Upper lobe of left lung (tissue), 6 donors: ENCODE measurements at regions not wholly inside any gene's neighbourhood (a gene's known extent, or its start where the extent isn't known, plus 50 kb on each side); places are given as distances from the start of the nearest gene placed in this dataset.
A peak's percentile ranks its signal among the peaks of the same experiment; 100 is the strongest.

Experiments
- ATAC-seq, 2 donors: fragments of 200-7000 bp; cut with Tn5 transposase; one replicate each; pipeline ENCODE4 v1.9.1; 2022; ENCODE audit warnings: mild to moderate bottlenecking in 2 of 2, moderate library complexity in 2 of 2; ENCODE audit not compliant: low FRiP score in 2 of 2
- DNase-seq, 2 donors: peaks; one replicate each; pipeline ENCODE4 v3.0.0-alpha.2; 2019 to 2020
- H3K27ac ChIP-seq, 4 donors: fragments of 200-600 bp; sonication (generic); one replicate each; pipeline ENCODE4 v1.5.1; 2016 to 2019
- H3K27me3 ChIP-seq, 4 donors: fragments of 200-600 bp; sonication (generic); one replicate each; pipeline ENCODE4 v1.5.1; 2017 to 2019
- H3K36me3 ChIP-seq, 4 donors: fragments of 200-600 bp; sonication (generic); one replicate each; pipeline ENCODE4 v1.5.1; 2016 to 2019
- H3K4me1 ChIP-seq, 4 donors: fragments of 200-600 bp; sonication (generic); one replicate each; pipeline ENCODE4 v1.5.1; 2018 to 2019
- H3K4me3 ChIP-seq, 4 donors: fragments of 200-600 bp; sonication (generic); one replicate each; pipeline ENCODE4 v1.5.1; 2017 to 2019; ENCODE audit warnings: mild to moderate bottlenecking in 2 of 4, moderate library complexity in 1 of 4
- H3K9me3 ChIP-seq, 4 donors: fragments of 200-600 bp; sonication (generic); one replicate each; pipeline ENCODE4 v1.5.1; 2018 to 2019
- CTCF ChIP-seq, 6 experiments: fragments of 450-650 bp in 4 of 6; fragments of 200-600 bp in 2 of 6; sonication (generic) in 2 of 6; IDR thresholded peaks; one replicate each; pipeline ENCODE4 v1.5.1; 2016 to 2019; ENCODE audit warnings: antibody characterized with exemption in 6 of 6
- EP300 ChIP-seq, 4 donors: sonication (generic); formaldehyde crosslinking; IDR thresholded peaks; one replicate each; pipeline ENCODE4 v1.5.1; 2017; ENCODE audit warnings: antibody characterized with exemption in 4 of 4, control low read depth in 2 of 4
- POLR2A ChIP-seq, 4 donors: fragments of 450-650 bp; IDR thresholded peaks; one replicate each; pipeline ENCODE4 v1.5.1; 2016 to 2017; ENCODE audit warnings: antibody characterized with exemption in 4 of 4, mild to moderate bottlenecking in 2 of 4
- POLR2AphosphoS5 ChIP-seq, 2 donors: sonication (generic); formaldehyde crosslinking; IDR thresholded peaks; one replicate each; pipeline ENCODE4 v1.5.1; 2017; ENCODE audit warnings: antibody characterized with exemption in 2 of 2
- WGBS, 2 donors: methylation state at CpG; one replicate each; pipeline ENCODE4 v1.1.5; 2017 to 2018; 5-methylcytosine and 5-hydroxymethylcytosine counted together
- donor health status: DM: no; HTN: no; CAD: no; lungs with moderate emphysema.
- donor health status: DM: no; HTN: yes; CAD: no; lungs with severe emphysema.

- H3K27me3 ChIP-seq = no peaks in the 10 kb centered on the region
- H3K36me3 ChIP-seq = no peaks in the 10 kb centered on the region
- no peak for TF ChIP-seq CTCF (IDR thresholded peaks at IDR 0.05)
- no peak for TF ChIP-seq POLR2A (IDR thresholded peaks at IDR 0.05)
- TF ChIP-seq EP300 (IDR thresholded peaks at IDR 0.05) = no peak
- TF ChIP-seq POLR2AphosphoS5 (IDR thresholded peaks at IDR 0.05) = no peak
- H3K4me3 ChIP-seq = no peak overlapping the region
- ATAC-seq = no peak
- H3K9me3 ChIP-seq = no peaks in the 10 kb centered on the region
- no peak overlapping the region for H3K27ac ChIP-seq
- no peaks in the 10 kb centered on the region for H3K4me1 ChIP-seq
- WGBS, 2 donors = 47% methylated on average over 10 of the region's 10 CpGs
- DNase-seq = no peak
Observed at GRCh38 chr4:187283201-187283955, 559.7 kb upstream of the FAT1 start.

GRCh38 chr4:187286525-187286924 is 562.9 kb upstream of the FAT1 start:
- Histone ChIP-seq H3K4me1 (no peaks in the 10 kb centered on the region), H3K27ac (no peak overlapping the region), H3K36me3 (no peaks in the 10 kb centered on the region), H3K4me3 (no peak overlapping the region), H3K27me3 (no peaks in the 10 kb centered on the region), H3K9me3 (no peaks in the 10 kb centered on the region)
- ATAC-seq (no peak), DNase-seq (no peak)
- TF ChIP-seq CTCF (IDR thresholded peaks at IDR 0.05) = no peak
- TF ChIP-seq POLR2A (IDR thresholded peaks at IDR 0.05) = no peak
- no peak for TF ChIP-seq POLR2AphosphoS5 (IDR thresholded peaks at IDR 0.05)
- no peak for TF ChIP-seq EP300 (IDR thresholded peaks at IDR 0.05)
- 50 to 60% methylated on average over 6 of the region's 6 CpGs for WGBS, 2 donors

- Histone ChIP-seq H3K9me3 (no peaks in the 10 kb centered on the region), H3K27ac (no peak overlapping the region), H3K27me3 (no peaks in the 10 kb centered on the region), H3K4me3 (no peak overlapping the region), H3K4me1 (no peaks in the 10 kb centered on the region), H3K36me3 (no peaks in the 10 kb centered on the region)
- WGBS, 2 donors = 38 to 39% methylated on average over 2 of the region's 2 CpGs
- DNase-seq (no peak), ATAC-seq (no peak)
- TF ChIP-seq CTCF (IDR thresholded peaks at IDR 0.05) (no peak), POLR2A (IDR thresholded peaks at IDR 0.05) (no peak), EP300 (IDR thresholded peaks at IDR 0.05) (no peak), POLR2AphosphoS5 (IDR thresholded peaks at IDR 0.05) (no peak)
Observed at GRCh38 chr4:187289371-187289770, 565.7 kb upstream of the FAT1 start.

GRCh38 chr4:187294861-187295260 is 571.2 kb upstream of the FAT1 start:
- Histone ChIP-seq H3K27me3 (no peaks in the 10 kb centered on the region), H3K36me3 (no peaks in the 10 kb centered on the region), H3K9me3 (peaks cover 0 to 6% (median 3%) of the 10 kb centered on the region in 4 donors), H3K4me1 (no peaks in the 10 kb centered on the region), H3K27ac (no peak overlapping the region), H3K4me3 (no peak overlapping the region)
- ATAC-seq = no peak
- WGBS, 2 donors = 48 to 58% methylated on average over 3 of the region's 3 CpGs
- TF ChIP-seq EP300 (IDR thresholded peaks at IDR 0.05) = no peak
- TF ChIP-seq POLR2AphosphoS5 (IDR thresholded peaks at IDR 0.05) = no peak
- no peak for TF ChIP-seq CTCF (IDR thresholded peaks at IDR 0.05)
- TF ChIP-seq POLR2A (IDR thresholded peaks at IDR 0.05) = no peak
- no peak for DNase-seq

- TF ChIP-seq POLR2AphosphoS5 (IDR thresholded peaks at IDR 0.05) = no peak
- TF ChIP-seq CTCF (IDR thresholded peaks at IDR 0.05) = no peak
- TF ChIP-seq EP300 (IDR thresholded peaks at IDR 0.05) = no peak
- TF ChIP-seq POLR2A (IDR thresholded peaks at IDR 0.05) = no peak
- H3K27me3 ChIP-seq = no peaks in the 10 kb centered on the region
- DNase-seq (peak in 1 of 2 donors; percentile 53), ATAC-seq (no peak)
- no peak overlapping the region for H3K27ac ChIP-seq
- no peaks in the 10 kb centered on the region for H3K36me3 ChIP-seq
- peaks cover 0 to 2% (median 0%) of the 10 kb centered on the region in 4 donors for H3K9me3 ChIP-seq
- no peaks in the 10 kb centered on the region for H3K4me1 ChIP-seq
- no peak overlapping the region for H3K4me3 ChIP-seq
- 92% methylated on average over 16 of the region's 16 CpGs for WGBS, 2 donors
Observed at GRCh38 chr4:187301923-187302322, 578.3 kb upstream of the FAT1 start.
